ENCODE measurements at regions not wholly inside any gene's neighbourhood (a gene's known extent, or its start where the extent isn't known, plus 50 kb on each side); places are given as distances from the start of the nearest gene placed in this dataset.

- TF ChIP-seq, protein P1, sequence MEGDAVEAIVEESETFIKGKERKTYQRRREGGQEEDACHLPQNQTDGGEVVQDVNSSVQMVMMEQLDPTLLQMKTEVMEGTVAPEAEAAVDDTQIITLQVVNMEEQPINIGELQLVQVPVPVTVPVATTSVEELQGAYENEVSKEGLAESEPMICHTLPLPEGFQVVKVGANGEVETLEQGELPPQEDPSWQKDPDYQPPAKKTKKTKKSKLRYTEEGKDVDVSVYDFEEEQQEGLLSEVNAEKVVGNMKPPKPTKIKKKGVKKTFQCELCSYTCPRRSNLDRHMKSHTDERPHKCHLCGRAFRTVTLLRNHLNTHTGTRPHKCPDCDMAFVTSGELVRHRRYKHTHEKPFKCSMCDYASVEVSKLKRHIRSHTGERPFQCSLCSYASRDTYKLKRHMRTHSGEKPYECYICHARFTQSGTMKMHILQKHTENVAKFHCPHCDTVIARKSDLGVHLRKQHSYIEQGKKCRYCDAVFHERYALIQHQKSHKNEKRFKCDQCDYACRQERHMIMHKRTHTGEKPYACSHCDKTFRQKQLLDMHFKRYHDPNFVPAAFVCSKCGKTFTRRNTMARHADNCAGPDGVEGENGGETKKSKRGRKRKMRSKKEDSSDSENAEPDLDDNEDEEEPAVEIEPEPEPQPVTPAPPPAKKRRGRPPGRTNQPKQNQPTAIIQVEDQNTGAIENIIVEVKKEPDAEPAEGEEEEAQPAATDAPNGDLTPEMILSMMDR (IDR thresholded peaks at IDR 0.05): no peak
- no peaks in the 10 kb centered on the region for H3K36me3 Mint-ChIP-seq
- H3K9me3 ChIP-seq (ENCODE audit: control insufficient read depth, insufficient read depth, low read length): no peaks in the 10 kb centered on the region
- no peaks in the 10 kb centered on the region for H3K4me1 ChIP-seq (ENCODE audit: control insufficient read depth, insufficient read depth, low read length)
- H3K4me3 Mint-ChIP-seq: no peak overlapping the region
- ATAC-seq (no peak), DNase-seq (no peak)
- H3K27ac Mint-ChIP-seq: no peak overlapping the region
- no peaks in the 10 kb centered on the region for H3K36me3 ChIP-seq (ENCODE audit: control insufficient read depth, insufficient read depth, low read length)
- intact Hi-C loops (cut with micrococcal nuclease): no loop called here
- no peak overlapping the region for H3K27ac ChIP-seq (ENCODE audit: low read length)
- peaks cover 0 to 2% of the 10 kb centered on the region in 2 donors for H3K4me1 Mint-ChIP-seq
- WGBS (ENCODE audit: insufficient coverage): 87% methylated on average over 2 of the region's 3 CpGs
- H3K27me3 Mint-ChIP-seq (ENCODE audit: low read depth in 2 of 2): peaks cover 9 to 23% of the 10 kb centered on the region in 2 donors
- no peak overlapping the region for H3K4me3 ChIP-seq (ENCODE audit: low read length)
- H3K27me3 ChIP-seq (ENCODE audit: control insufficient read depth, insufficient read depth, low read length): no peaks in the 10 kb centered on the region
- no peaks in the 10 kb centered on the region for H3K9me3 Mint-ChIP-seq
Observed at GRCh38 chr16:16915771-16916170, 536.8 kb downstream of the NPIPA7 start.

- peaks cover 9 to 22% of the 10 kb centered on the region in 2 donors for H3K27me3 Mint-ChIP-seq (ENCODE audit: low read depth in 2 of 2)
- H3K9me3 Mint-ChIP-seq: no peaks in the 10 kb centered on the region
- Histone ChIP-seq H3K4me1 (ENCODE audit: control insufficient read depth, insufficient read depth, low read length) (no peaks in the 10 kb centered on the region), H3K27ac (ENCODE audit: low read length) (no peak overlapping the region), H3K27me3 (ENCODE audit: control insufficient read depth, insufficient read depth, low read length) (no peaks in the 10 kb centered on the region), H3K4me3 (ENCODE audit: low read length) (no peak overlapping the region), H3K36me3 (ENCODE audit: control insufficient read depth, insufficient read depth, low read length) (no peaks in the 10 kb centered on the region), H3K9me3 (ENCODE audit: control insufficient read depth, insufficient read depth, low read length) (no peaks in the 10 kb centered on the region)
- intact Hi-C loops (cut with micrococcal nuclease): no loop called here
- H3K27ac Mint-ChIP-seq: no peak overlapping the region
- DNase-seq (no peak), ATAC-seq (no peak)
- no peak overlapping the region for H3K4me3 Mint-ChIP-seq
- TF ChIP-seq, protein P1 (IDR thresholded peaks at IDR 0.05): no peak
- 75% methylated on average over 10 of the region's 10 CpGs for WGBS (ENCODE audit: insufficient coverage)
- no peaks in the 10 kb centered on the region for H3K36me3 Mint-ChIP-seq
- peaks cover 0 to 7% of the 10 kb centered on the region in 2 donors for H3K4me1 Mint-ChIP-seq
Observed at GRCh38 chr16:16917191-16917785, 538.3 kb downstream of the NPIPA7 start.

GRCh38 chr16:16923479-16923878 lies 544.5 kb downstream of the NPIPA7 start:
- Mint-ChIP-seq H3K4me3 (no peak overlapping the region), H3K27ac (no peak overlapping the region), H3K27me3 (ENCODE audit: low read depth in 2 of 2) (peaks cover 5 to 9% of the 10 kb centered on the region in 2 donors), H3K36me3 (no peaks in the 10 kb centered on the region), H3K4me1 (peaks cover 0 to 7% of the 10 kb centered on the region in 2 donors), H3K9me3 (no peaks in the 10 kb centered on the region)
- no peak for ATAC-seq
- no peak overlapping the region for H3K4me3 ChIP-seq (ENCODE audit: low read length)
- H3K4me1 ChIP-seq (ENCODE audit: control insufficient read depth, insufficient read depth, low read length): no peaks in the 10 kb centered on the region
- TF ChIP-seq, protein P1 (IDR thresholded peaks at IDR 0.05): no peak
- H3K9me3 ChIP-seq (ENCODE audit: control insufficient read depth, insufficient read depth, low read length): no peaks in the 10 kb centered on the region
- DNase-seq: no peak
- H3K27me3 ChIP-seq (ENCODE audit: control insufficient read depth, insufficient read depth, low read length): no peaks in the 10 kb centered on the region
- no peaks in the 10 kb centered on the region for H3K36me3 ChIP-seq (ENCODE audit: control insufficient read depth, insufficient read depth, low read length)
- intact Hi-C loops (cut with micrococcal nuclease): no loop called here
- H3K27ac ChIP-seq (ENCODE audit: low read length): no peak overlapping the region

GRCh38 chr16:16924613-16925012 lies 545.7 kb downstream of the NPIPA7 start:
- H3K4me1 Mint-ChIP-seq: peaks cover 0 to 7% of the 10 kb centered on the region in 2 donors
- peaks cover 0 to 7% of the 10 kb centered on the region in 2 donors for H3K27me3 Mint-ChIP-seq (ENCODE audit: low read depth in 2 of 2)
- intact Hi-C loops (cut with micrococcal nuclease): no loop called here

More at GRCh38 chr16:16924613-16925012, 545.7 kb downstream of the NPIPA7 start:
- no peak overlapping the region for H3K27ac Mint-ChIP-seq
- no peak for ATAC-seq
- no peak for DNase-seq
- H3K4me3 Mint-ChIP-seq: no peak overlapping the region
- Histone ChIP-seq H3K36me3 (ENCODE audit: control insufficient read depth, insufficient read depth, low read length) (no peaks in the 10 kb centered on the region), H3K27ac (ENCODE audit: low read length) (no peak overlapping the region), H3K27me3 (ENCODE audit: control insufficient read depth, insufficient read depth, low read length) (no peaks in the 10 kb centered on the region), H3K4me3 (ENCODE audit: low read length) (no peak overlapping the region), H3K9me3 (ENCODE audit: control insufficient read depth, insufficient read depth, low read length) (no peaks in the 10 kb centered on the region), H3K4me1 (ENCODE audit: control insufficient read depth, insufficient read depth, low read length) (no peaks in the 10 kb centered on the region)
- H3K9me3 Mint-ChIP-seq: no peaks in the 10 kb centered on the region
- 73% methylated on average over 4 of the region's 4 CpGs for WGBS (ENCODE audit: insufficient coverage)
- no peaks in the 10 kb centered on the region for H3K36me3 Mint-ChIP-seq
- TF ChIP-seq, protein P1 (IDR thresholded peaks at IDR 0.05): no peak

Data from natural killer cell (primary cell).